HL-60 (cell line): ENCODE measurements at regions not wholly inside any gene's neighbourhood (a gene's known extent, or its start where the extent isn't known, plus 50 kb on each side); places are given as distances from the start of the nearest gene placed in this dataset.
"Not testable (repeated sequence)": the region's sequence is repeated elsewhere in the genome, so short reads cannot be mapped to it uniquely, and the experiment has no call there.

ENCODE experiments used
- DNase-seq, 2 experiments: peaks; one replicate each; pipeline ENCODE4 v3.0.0-alpha.2; 2010 to 2020; ENCODE audit warnings: low read depth in 1 of 2, low spot score in 1 of 2
- H3K27ac ChIP-seq: fragments of 250-450 bp; sonication (Bioruptor Pico); replicated peaks from 2 replicates; pipeline ENCODE4 v1.5.1; 2020; ENCODE audit warnings: mild to moderate bottlenecking, moderate library complexity
- H3K27me3 ChIP-seq: fragments of 250-450 bp; sonication (Bioruptor Pico); 2 replicates; pipeline ENCODE4 v1.5.1; 2021; ENCODE audit warnings: mild to moderate bottlenecking, moderate library complexity; ENCODE audit not compliant: insufficient read depth, poor library complexity, severe bottlenecking
- H3K4me3 ChIP-seq: replicated peaks from 2 replicates; pipeline ENCODE4 v1.5.1; 2011; ENCODE audit warnings: mild to moderate bottlenecking, control low read depth, low read length; ENCODE audit not compliant: insufficient read depth

- not testable (repeated sequence) for H3K27me3 ChIP-seq, DNase-seq, H3K4me3 ChIP-seq, H3K27ac ChIP-seq
Measured at GRCh38 chr1:83194610-83195009, 804.3 kb downstream of the TTLL7 start.

GRCh38 chr1:83182033-83182728 is 816.8 kb downstream of the TTLL7 start:
- H3K27me3 ChIP-seq, H3K27ac ChIP-seq, H3K4me3 ChIP-seq, DNase-seq: not testable (repeated sequence)

GRCh38 chr1:83180621-83181020 is 818.3 kb downstream of the TTLL7 start:
- not testable (repeated sequence) for H3K27me3 ChIP-seq, H3K27ac ChIP-seq, H3K4me3 ChIP-seq, DNase-seq

- not testable (repeated sequence) for H3K27ac ChIP-seq, H3K27me3 ChIP-seq, DNase-seq, H3K4me3 ChIP-seq
Measured at GRCh38 chr1:83167634-83168033, 831.3 kb downstream of the TTLL7 start.

GRCh38 chr1:83163879-83164475 is 835.0 kb downstream of the TTLL7 start:
- not testable (repeated sequence) for H3K4me3 ChIP-seq, DNase-seq, H3K27me3 ChIP-seq, H3K27ac ChIP-seq

GRCh38 chr1:83158924-83159323 is 840.0 kb downstream of the TTLL7 start:
- H3K27ac ChIP-seq, result not testable (repeated sequence)

GRCh38 chr1:83154306-83154705 is 844.6 kb downstream of the TTLL7 start:
- DNase-seq, H3K27me3 ChIP-seq, H3K4me3 ChIP-seq, H3K27ac ChIP-seq: not testable (repeated sequence)

More at GRCh38 chr1:83158924-83159323, 840.0 kb downstream of the TTLL7 start:
- not testable (repeated sequence) for H3K4me3 ChIP-seq, DNase-seq, H3K27me3 ChIP-seq

- H3K4me3 ChIP-seq, DNase-seq, H3K27ac ChIP-seq, H3K27me3 ChIP-seq: not testable (repeated sequence)
Measured at GRCh38 chr1:83151167-83151898, 847.6 kb downstream of the TTLL7 start.

GRCh38 chr1:83150479-83150878 is 848.5 kb downstream of the TTLL7 start:
- H3K27me3 ChIP-seq, H3K27ac ChIP-seq, DNase-seq, H3K4me3 ChIP-seq: not testable (repeated sequence)

GRCh38 chr1:83145820-83146219 is 853.1 kb downstream of the TTLL7 start:
- H3K27ac ChIP-seq, DNase-seq, H3K4me3 ChIP-seq: not testable (repeated sequence)

GRCh38 chr1:83142802-83143201 is 856.1 kb downstream of the TTLL7 start:
- not testable (repeated sequence) for H3K27me3 ChIP-seq, DNase-seq, H3K4me3 ChIP-seq

More at GRCh38 chr1:83145820-83146219, 853.1 kb downstream of the TTLL7 start:
- H3K27me3 ChIP-seq, result not testable (repeated sequence)

GRCh38 chr1:83135524-83136157 is 863.3 kb downstream of the TTLL7 start:
- H3K27ac ChIP-seq, DNase-seq, H3K4me3 ChIP-seq, H3K27me3 ChIP-seq: not testable (repeated sequence)

More at GRCh38 chr1:83142802-83143201, 856.1 kb downstream of the TTLL7 start:
- not testable (repeated sequence) for H3K27ac ChIP-seq

- DNase-seq, H3K27ac ChIP-seq, H3K27me3 ChIP-seq, H3K4me3 ChIP-seq: not testable (repeated sequence)
Measured at GRCh38 chr1:83134322-83135014, 864.5 kb downstream of the TTLL7 start.
